ENCODE measurements at regions not wholly inside any gene's neighbourhood (a gene's known extent, or its start where the extent isn't known, plus 50 kb on each side); places are given as distances from the start of the nearest gene placed in this dataset.

- no peak for TF ChIP-seq TAF1 (CRISPR knock-in tag; IDR thresholded peaks at IDR 0.05)
Observed at GRCh38 chr2:22011048-22011447, 887.3 kb downstream of the TDRD15 start (continued).

- no peak for ATAC-seq
- H3K9me3 ChIP-seq (ENCODE audit: low read length) = no peaks in the 10 kb centered on the region
- H3K4me3 ChIP-seq (replicated peaks in 1 of 3; ENCODE audit: insufficient read depth in 1 of 3, low read depth in 2 of 3, low read length in 3 of 3) = no peak overlapping the region
- POLR2A ChIA-PET = no interaction called here
- no peaks in the 10 kb centered on the region for H3K36me3 ChIP-seq (replicated peaks in 1 of 2; ENCODE audit: control insufficient read depth in 1 of 2, insufficient read depth in 2 of 2, low read length in 2 of 2)
- no peaks in the 10 kb centered on the region for H3K4me1 ChIP-seq (ENCODE audit: insufficient read depth, low read length)
- no peak overlapping the region for H3K4me2 ChIP-seq (ENCODE audit: low read depth, low read length)
- no peaks in the 10 kb centered on the region for H4K20me1 ChIP-seq (ENCODE audit: insufficient read depth, low read length)
- H2AFZ ChIP-seq (ENCODE audit: low read length) = no peak overlapping the region
- H3K27me3 ChIP-seq (ENCODE audit: control insufficient read depth in 1 of 2, insufficient read depth in 2 of 2, low read length in 2 of 2) = no peaks in the 10 kb centered on the region
- no peaks in the 10 kb centered on the region for H3K79me2 ChIP-seq (ENCODE audit: insufficient read depth, low read length)
- no peak for DNase-seq (ENCODE audit: low spot score)
- CTCF ChIA-PET (ENCODE audit: low intra/inter-chr PET ratio, low total read pairs) = no interaction called here
- no peak overlapping the region for H3K9ac ChIP-seq (ENCODE audit: insufficient read depth, low read depth, low read length)
- no peak overlapping the region for H3K27ac ChIP-seq (ENCODE audit: extremely low read length, insufficient read depth, low read length)
- no peak for FAIRE-seq
- in situ Hi-C loops (cut with HindIII; ENCODE audit: extremely low pct_ligation_motif_present, low pct_unique_long_range_greater_than_20kb) = no loop called here
- 9% methylated on average over 6 of the region's 6 CpGs for WGBS (ENCODE audit: low lambda C conversion rate)
- intact Hi-C loops (cut with micrococcal nuclease; ENCODE audit: unreplicated experiment) = no loop called here
- no TSS peak for BruUV-seq (replicated peaks)
- TF ChIP-seq THAP8 (CRISPR knock-in tag; IDR thresholded peaks at IDR 0.05; ENCODE audit: borderline replicate concordance) = no peak
- TF ChIP-seq, protein P1, sequence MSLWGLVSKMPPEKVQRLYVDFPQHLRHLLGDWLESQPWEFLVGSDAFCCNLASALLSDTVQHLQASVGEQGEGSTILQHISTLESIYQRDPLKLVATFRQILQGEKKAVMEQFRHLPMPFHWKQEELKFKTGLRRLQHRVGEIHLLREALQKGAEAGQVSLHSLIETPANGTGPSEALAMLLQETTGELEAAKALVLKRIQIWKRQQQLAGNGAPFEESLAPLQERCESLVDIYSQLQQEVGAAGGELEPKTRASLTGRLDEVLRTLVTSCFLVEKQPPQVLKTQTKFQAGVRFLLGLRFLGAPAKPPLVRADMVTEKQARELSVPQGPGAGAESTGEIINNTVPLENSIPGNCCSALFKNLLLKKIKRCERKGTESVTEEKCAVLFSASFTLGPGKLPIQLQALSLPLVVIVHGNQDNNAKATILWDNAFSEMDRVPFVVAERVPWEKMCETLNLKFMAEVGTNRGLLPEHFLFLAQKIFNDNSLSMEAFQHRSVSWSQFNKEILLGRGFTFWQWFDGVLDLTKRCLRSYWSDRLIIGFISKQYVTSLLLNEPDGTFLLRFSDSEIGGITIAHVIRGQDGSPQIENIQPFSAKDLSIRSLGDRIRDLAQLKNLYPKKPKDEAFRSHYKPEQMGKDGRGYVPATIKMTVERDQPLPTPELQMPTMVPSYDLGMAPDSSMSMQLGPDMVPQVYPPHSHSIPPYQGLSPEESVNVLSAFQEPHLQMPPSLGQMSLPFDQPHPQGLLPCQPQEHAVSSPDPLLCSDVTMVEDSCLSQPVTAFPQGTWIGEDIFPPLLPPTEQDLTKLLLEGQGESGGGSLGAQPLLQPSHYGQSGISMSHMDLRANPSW (CRISPR knock-in tag; IDR thresholded peaks at IDR 0.05; ENCODE audit: borderline replicate concordance) = no peak
- TF ChIP-seq SMARCC2 (IDR thresholded peaks at IDR 0.05) = no peak
- no peak for TF ChIP-seq PRDM4 (CRISPR knock-in tag; IDR thresholded peaks at IDR 0.05; ENCODE audit: borderline replicate concordance)
- TF ChIP-seq FLYWCH1 (CRISPR knock-in tag; IDR thresholded peaks at IDR 0.05) = no peak
- no peak for TF ChIP-seq PAX8 (CRISPR knock-in tag; IDR thresholded peaks at IDR 0.05; ENCODE audit: borderline replicate concordance)
- TF ChIP-seq ZNF552 (CRISPR knock-in tag; IDR thresholded peaks at IDR 0.05; ENCODE audit: borderline replicate concordance) = no peak
- TF ChIP-seq HNRNPK (IDR thresholded peaks at IDR 0.05; ENCODE audit: low read depth, low read length, poor library complexity, severe bottlenecking) = no peak
- TF ChIP-seq, protein P2, sequence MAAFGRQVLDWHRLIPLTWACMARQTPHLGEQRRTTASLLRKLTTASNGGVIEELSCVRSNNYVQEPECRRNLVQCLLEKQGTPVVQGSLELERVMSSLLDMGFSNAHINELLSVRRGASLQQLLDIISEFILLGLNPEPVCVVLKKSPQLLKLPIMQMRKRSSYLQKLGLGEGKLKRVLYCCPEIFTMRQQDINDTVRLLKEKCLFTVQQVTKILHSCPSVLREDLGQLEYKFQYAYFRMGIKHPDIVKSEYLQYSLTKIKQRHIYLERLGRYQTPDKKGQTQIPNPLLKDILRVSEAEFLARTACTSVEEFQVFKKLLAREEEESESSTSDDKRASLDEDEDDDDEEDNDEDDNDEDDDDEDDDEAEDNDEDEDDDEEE (CRISPR knock-in tag; IDR thresholded peaks at IDR 0.05) = no peak
Observed at GRCh38 chr2:22020091-22020742, 896.4 kb downstream of the TDRD15 start.

All from HepG2 (cell line).